MM.1S (cell line): ENCODE measurements at regions not wholly inside any gene's neighbourhood (a gene's known extent, or its start where the extent isn't known, plus 50 kb on each side); places are given as distances from the start of the nearest gene placed in this dataset.

Experiments used
- DNase-seq: peaks from one replicate; pipeline ENCODE4 v3.0.0-alpha.2; 2015
- H2AFZ ChIP-seq: fragments of 300-600 bp; sonication (generic); 2 replicates; pipeline ENCODE4 v1.6.0; 2016; ENCODE audit warnings: antibody characterized with exemption, low read length
- H3F3A ChIP-seq: fragments of 300-600 bp; sonication (generic); 2 replicates; pipeline ENCODE4 v1.6.1; 2016; ENCODE audit warnings: mild to moderate bottlenecking, antibody characterized with exemption, low read length, moderate library complexity, mixed read lengths; ENCODE audit not compliant: insufficient read depth
- H3K27ac ChIP-seq: fragments of 300-600 bp; sonication (generic); 2 replicates; pipeline ENCODE4 v1.5.1; 2016; ENCODE audit warnings: mild to moderate bottlenecking, low read length
- H3K27me3 ChIP-seq: fragments of 300-600 bp; sonication (generic); replicated peaks from 2 replicates; pipeline ENCODE4 v1.6.0; 2016; ENCODE audit warnings: low read length; ENCODE audit not compliant: insufficient read depth
- H3K36me3 ChIP-seq: fragments of 300-600 bp; sonication (generic); replicated peaks from 2 replicates; pipeline ENCODE4 v1.6.1; 2016; ENCODE audit warnings: mild to moderate bottlenecking, low read length, mixed read lengths; ENCODE audit not compliant: insufficient read depth
- H3K4me1 ChIP-seq: fragments of 300-600 bp; sonication (generic); 2 replicates; pipeline ENCODE4 v1.6.1; 2016; ENCODE audit warnings: low read length, mixed read lengths
- H3K4me2 ChIP-seq: fragments of 300-600 bp; sonication (generic); 2 replicates; pipeline ENCODE4 v1.6.0; 2016; ENCODE audit warnings: low read depth, low read length
- H3K4me3 ChIP-seq: fragments of 300-600 bp; sonication (generic); 2 replicates; pipeline ENCODE4 v1.5.1; 2016; ENCODE audit warnings: low read length, mixed read lengths
- H3K79me2 ChIP-seq: fragments of 300-600 bp; sonication (generic); 2 replicates; pipeline ENCODE4 v1.6.1; 2016; ENCODE audit warnings: mixed run types, low read length, mixed read lengths
- H3K9ac ChIP-seq: fragments of 300-600 bp; sonication (generic); 2 replicates; pipeline ENCODE4 v1.6.1; 2016; ENCODE audit warnings: low read length, mixed read lengths
- H3K9me2 ChIP-seq: fragments of 300-600 bp; sonication (generic); replicated peaks from 2 replicates; pipeline ENCODE4 v1.6.1; 2016; ENCODE audit warnings: mild to moderate bottlenecking, low read length, mixed read lengths; ENCODE audit not compliant: insufficient read depth
- H3K9me3 ChIP-seq: fragments of 300-600 bp; sonication (generic); replicated peaks from 2 replicates; pipeline ENCODE4 v1.6.1; 2016; ENCODE audit warnings: mild to moderate bottlenecking, low read length, mixed read lengths; ENCODE audit not compliant: insufficient read depth
- H4K20me1 ChIP-seq: fragments of 300-600 bp; sonication (generic); 2 replicates; pipeline ENCODE4 v1.6.1; 2016; ENCODE audit warnings: mild to moderate bottlenecking, low read length, moderate library complexity, mixed read lengths; ENCODE audit not compliant: insufficient read depth
- CTCF ChIP-seq: fragments of 300-600 bp; sonication (generic); IDR thresholded peaks from 2 replicates; pipeline ENCODE4 v1.5.1; 2016; ENCODE audit warnings: antibody characterized with exemption, low read length, mixed read lengths
- EZH2 ChIP-seq: fragments of 300-600 bp; sonication (generic); optimal IDR thresholded peaks from 2 replicates; pipeline ENCODE3; 2017; ENCODE audit warnings: low read depth, mild to moderate bottlenecking, antibody characterized with exemption, low read length, mixed read lengths
- EZH2phosphoT487 ChIP-seq: fragments of 300-600 bp; sonication (generic); IDR thresholded peaks from 2 replicates; pipeline ENCODE4 v1.6.1; 2018; ENCODE audit warnings: antibody characterized with exemption, low read length

GRCh38 chr7:20026762-20027161 is 190.4 kb downstream of the MACC1 start:
- H3K4me3 ChIP-seq = no peak overlapping the region
- H3K9me3 ChIP-seq = no peaks in the 10 kb centered on the region
- TF ChIP-seq EZH2phosphoT487 (no peak), EZH2 (no peak), CTCF (no peak)
- H3K4me1 ChIP-seq = peaks cover 20% of the 10 kb centered on the region
- no peaks in the 10 kb centered on the region for H4K20me1 ChIP-seq
- H3K79me2 ChIP-seq = no peaks in the 10 kb centered on the region
- DNase-seq = no peak
- H3F3A ChIP-seq = 0 out of 2 replicates have a peak, but pooled peaks cover 4% of the 10 kb centered on the region
- H3K9me2 ChIP-seq = no peaks in the 10 kb centered on the region
- H2AFZ ChIP-seq = no peak overlapping the region
- no peak overlapping the region for H3K4me2 ChIP-seq
- no peaks in the 10 kb centered on the region for H3K36me3 ChIP-seq
- H3K27me3 ChIP-seq = no peaks in the 10 kb centered on the region
- H3K9ac ChIP-seq = no peak overlapping the region
- H3K27ac ChIP-seq = no peak overlapping the region

- Histone ChIP-seq H3K79me2 (no peaks in the 10 kb centered on the region), H2AFZ (no peak overlapping the region), H3K4me1 (peaks cover 28% of the 10 kb centered on the region), H3K4me3 (no peak overlapping the region), H3K9ac (no peak overlapping the region), H3K9me2 (no peaks in the 10 kb centered on the region), H3K4me2 (no peak overlapping the region), H3F3A (no peaks in the 10 kb centered on the region), H3K27me3 (no peaks in the 10 kb centered on the region), H3K27ac (no peak overlapping the region), H3K36me3 (no peaks in the 10 kb centered on the region), H3K9me3 (no peaks in the 10 kb centered on the region), H4K20me1 (no peaks in the 10 kb centered on the region)
- TF ChIP-seq EZH2 (no peak), CTCF (no peak), EZH2phosphoT487 (no peak)
- DNase-seq = peak; percentile 72
Measured at GRCh38 chr7:20021831-20022230, 195.4 kb downstream of the MACC1 start.

- no peaks in the 10 kb centered on the region for H3K9me3 ChIP-seq
- H3K4me1 ChIP-seq = peaks cover 28% of the 10 kb centered on the region
- H3K36me3 ChIP-seq = no peaks in the 10 kb centered on the region
- no peak overlapping the region for H2AFZ ChIP-seq
- TF ChIP-seq CTCF = no peak
- no peak overlapping the region for H3K27ac ChIP-seq
- no peak overlapping the region for H3K4me2 ChIP-seq
- H3K9me2 ChIP-seq = no peaks in the 10 kb centered on the region
- H3F3A ChIP-seq = no peaks in the 10 kb centered on the region
- H3K27me3 ChIP-seq = no peaks in the 10 kb centered on the region
- no peaks in the 10 kb centered on the region for H3K79me2 ChIP-seq
- H3K4me3 ChIP-seq = no peak overlapping the region
- DNase-seq = no peak
- no peak overlapping the region for H3K9ac ChIP-seq
- H4K20me1 ChIP-seq = no peaks in the 10 kb centered on the region
Measured at GRCh38 chr7:20021066-20021465, 196.1 kb downstream of the MACC1 start.
